Left ventricle myocardium inferior (tissue), 1 donor: ENCODE measurements at regions not wholly inside any gene's neighbourhood (a gene's known extent, or its start where the extent isn't known, plus 50 kb on each side); places are given as distances from the start of the nearest gene placed in this dataset.

Experiments used
- DNase-seq: peaks from one replicate; pipeline ENCODE4 v3.0.0-alpha.2; 2020
- H3K27ac ChIP-seq: fragments of 200-600 bp; replicated peaks from 2 replicates; pipeline ENCODE4 v1.8.0; 2021
- H3K27me3 ChIP-seq: fragments of 200-600 bp; 2 replicates; pipeline ENCODE4 v1.8.0; 2021; ENCODE audit warnings: low read depth
- H3K36me3 ChIP-seq: fragments of 200-600 bp; 2 replicates; pipeline ENCODE4 v1.8.0; 2021
- H3K4me1 ChIP-seq: fragments of 200-600 bp; 2 replicates; pipeline ENCODE4 v1.8.0; 2021
- H3K4me3 ChIP-seq: fragments of 200-600 bp; 2 replicates; pipeline ENCODE4 v1.8.0; 2021; ENCODE audit warnings: mild to moderate bottlenecking, moderate library complexity
- H3K9me3 ChIP-seq: fragments of 200-600 bp; replicated peaks from 2 replicates; pipeline ENCODE4 v1.8.0; 2021
- intact Hi-C: fragments of 100-400 bp; cut with micrococcal nuclease; formaldehyde crosslinking; loops from one replicate; pipeline ENCODE4 v1.11.0; 2022
- TF ChIP-seq, protein P1 (sequence below): fragments of 200-600 bp; IDR thresholded peaks from 2 replicates; pipeline ENCODE4 v1.8.0; 2021; ENCODE audit warnings: antibody characterized with exemption, mild to moderate bottlenecking, borderline replicate concordance
- donor health status: DM: no; HTN: yes; CAD: no; lungs with severe emphysema.

DNA sequence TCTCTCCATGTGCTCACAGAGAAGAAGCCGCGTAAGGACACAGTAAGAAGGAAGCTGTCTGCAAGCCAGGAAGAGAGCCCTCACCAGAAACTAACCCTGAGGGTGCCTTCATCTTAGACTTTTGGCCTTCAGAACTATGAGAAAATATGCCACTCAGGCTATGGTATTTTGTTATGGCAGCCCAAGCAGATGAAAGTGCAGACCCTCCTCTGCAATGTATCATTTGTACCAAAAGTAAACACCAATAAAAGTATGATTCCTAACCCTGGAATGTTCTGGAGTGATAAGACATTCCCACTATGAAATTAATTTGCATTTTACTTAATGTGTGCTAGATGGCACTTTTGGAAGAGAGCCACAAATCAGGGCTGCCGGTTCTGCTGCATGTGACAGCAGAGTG lies 594.3 kb downstream of the UTRN start:
- Histone ChIP-seq H3K27me3 (peaks cover 10% of the 10 kb centered on the region), H3K4me1 (no peaks in the 10 kb centered on the region), H3K4me3 (no peak overlapping the region), H3K9me3 (peaks cover 3% of the 10 kb centered on the region), H3K36me3 (no peaks in the 10 kb centered on the region), H3K27ac (no peak overlapping the region)
- DNase-seq: no peak
- intact Hi-C loops: no loop called here
- TF ChIP-seq, protein P1, sequence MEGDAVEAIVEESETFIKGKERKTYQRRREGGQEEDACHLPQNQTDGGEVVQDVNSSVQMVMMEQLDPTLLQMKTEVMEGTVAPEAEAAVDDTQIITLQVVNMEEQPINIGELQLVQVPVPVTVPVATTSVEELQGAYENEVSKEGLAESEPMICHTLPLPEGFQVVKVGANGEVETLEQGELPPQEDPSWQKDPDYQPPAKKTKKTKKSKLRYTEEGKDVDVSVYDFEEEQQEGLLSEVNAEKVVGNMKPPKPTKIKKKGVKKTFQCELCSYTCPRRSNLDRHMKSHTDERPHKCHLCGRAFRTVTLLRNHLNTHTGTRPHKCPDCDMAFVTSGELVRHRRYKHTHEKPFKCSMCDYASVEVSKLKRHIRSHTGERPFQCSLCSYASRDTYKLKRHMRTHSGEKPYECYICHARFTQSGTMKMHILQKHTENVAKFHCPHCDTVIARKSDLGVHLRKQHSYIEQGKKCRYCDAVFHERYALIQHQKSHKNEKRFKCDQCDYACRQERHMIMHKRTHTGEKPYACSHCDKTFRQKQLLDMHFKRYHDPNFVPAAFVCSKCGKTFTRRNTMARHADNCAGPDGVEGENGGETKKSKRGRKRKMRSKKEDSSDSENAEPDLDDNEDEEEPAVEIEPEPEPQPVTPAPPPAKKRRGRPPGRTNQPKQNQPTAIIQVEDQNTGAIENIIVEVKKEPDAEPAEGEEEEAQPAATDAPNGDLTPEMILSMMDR: no peak

DNA sequence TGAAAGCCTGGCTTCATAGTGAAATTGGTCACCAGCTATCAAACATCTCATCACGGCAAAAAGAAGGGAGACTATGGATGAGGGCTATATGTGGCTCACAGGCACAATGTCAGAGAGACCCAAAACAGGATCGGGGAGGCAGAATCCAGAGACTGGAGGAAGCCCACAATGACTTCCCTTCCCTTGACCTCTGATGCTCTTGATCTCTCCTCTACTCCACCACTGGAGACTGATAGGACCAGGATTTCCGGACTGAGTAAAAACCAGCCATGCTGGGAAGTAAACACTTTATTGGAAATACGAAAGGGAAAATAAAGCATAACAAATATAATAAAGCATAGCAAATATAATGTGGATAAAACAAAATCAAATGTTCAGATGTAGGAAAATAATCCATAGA lies 597.3 kb downstream of the UTRN start:
- no peak for DNase-seq
- TF ChIP-seq, protein P1: no peak

DNA sequence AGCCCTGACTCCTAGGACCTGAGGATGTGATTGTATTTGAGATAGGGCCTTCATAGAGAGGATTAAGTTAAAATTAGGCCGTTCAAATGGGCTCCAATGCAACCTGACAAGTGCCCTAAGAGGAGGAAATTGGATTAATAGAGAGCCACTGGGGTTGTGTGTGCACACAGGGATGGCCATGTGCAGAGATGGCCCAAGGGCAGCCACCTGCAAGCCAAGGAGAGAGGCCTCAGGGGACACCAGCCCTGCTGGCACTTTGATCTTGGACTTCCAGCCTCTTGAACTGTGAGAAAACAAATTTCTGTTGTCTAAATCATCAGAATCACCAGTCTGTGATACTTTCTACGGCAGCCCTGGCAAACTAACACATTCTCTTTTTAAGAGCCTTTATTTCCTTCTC lies 598.8 kb downstream of the UTRN start:
- H3K4me1 ChIP-seq: no peaks in the 10 kb centered on the region
- no peaks in the 10 kb centered on the region for H3K36me3 ChIP-seq
- H3K4me3 ChIP-seq: no peak overlapping the region
- H3K27me3 ChIP-seq: peaks cover under 1% of the 10 kb centered on the region
- intact Hi-C loops: no loop called here
- peaks cover 3% of the 10 kb centered on the region for H3K9me3 ChIP-seq
- H3K27ac ChIP-seq: no peak overlapping the region
- TF ChIP-seq, protein P1: no peak
- DNase-seq: no peak

More for the DNA sequence above, 597.3 kb downstream of the UTRN start:
- Histone ChIP-seq H3K4me1 (no peaks in the 10 kb centered on the region), H3K27me3 (peaks cover 10% of the 10 kb centered on the region), H3K36me3 (no peaks in the 10 kb centered on the region), H3K9me3 (peaks cover 3% of the 10 kb centered on the region), H3K27ac (no peak overlapping the region), H3K4me3 (no peak overlapping the region)
- intact Hi-C loops: no loop called here

DNA sequence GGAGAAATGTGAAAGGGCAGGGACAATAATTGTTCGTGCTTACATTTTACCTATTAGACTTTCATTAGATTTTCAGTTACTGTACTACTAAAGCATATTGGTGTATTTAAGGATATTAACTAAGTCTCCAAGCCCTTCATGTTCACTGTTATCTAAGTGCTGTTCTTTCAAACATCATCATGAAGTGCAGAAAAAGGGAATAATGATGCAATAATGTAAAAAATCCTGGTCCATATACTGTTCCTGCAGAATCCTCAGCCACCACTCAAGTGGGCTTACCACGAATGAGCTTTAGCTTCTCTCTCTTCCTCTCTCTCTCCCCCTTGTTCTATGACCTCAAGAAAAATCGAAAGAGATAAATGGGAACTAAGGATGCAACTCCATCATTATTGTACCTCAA lies 600.7 kb downstream of the UTRN start:
- no peak overlapping the region for H3K27ac ChIP-seq
- TF ChIP-seq, protein P1: no peak

DNA sequence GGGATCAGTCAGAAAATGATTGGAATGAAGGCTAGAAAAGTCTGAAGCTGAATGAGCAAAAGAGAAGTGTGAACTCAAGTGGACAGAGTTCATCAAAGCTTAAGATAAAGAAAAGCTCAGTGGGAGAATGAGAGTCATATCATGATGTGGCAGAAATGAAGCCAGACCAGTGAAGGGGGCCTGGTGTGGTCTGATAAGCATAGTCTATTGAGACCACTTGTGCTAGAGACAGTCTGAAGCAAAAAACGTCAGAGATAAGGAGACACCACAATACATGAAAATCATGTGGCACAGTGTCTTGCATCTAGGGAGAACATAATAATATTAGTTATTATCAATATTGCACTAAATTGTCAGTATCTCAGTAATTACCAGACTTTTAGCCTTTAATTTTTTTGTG lies 601.5 kb downstream of the UTRN start:
- no peak overlapping the region for H3K27ac ChIP-seq
- no peaks in the 10 kb centered on the region for H3K4me1 ChIP-seq
- H3K36me3 ChIP-seq: no peaks in the 10 kb centered on the region
- TF ChIP-seq, protein P1: no peak
- H3K4me3 ChIP-seq: no peak overlapping the region
- H3K27me3 ChIP-seq: no peaks in the 10 kb centered on the region
- peaks cover 3% of the 10 kb centered on the region for H3K9me3 ChIP-seq
- DNase-seq: no peak
- intact Hi-C loops: no loop called here

More for the DNA sequence above, 600.7 kb downstream of the UTRN start:
- no peak for DNase-seq
- no peak overlapping the region for H3K4me3 ChIP-seq
- no peaks in the 10 kb centered on the region for H3K27me3 ChIP-seq
- intact Hi-C loops: no loop called here
- no peaks in the 10 kb centered on the region for H3K4me1 ChIP-seq
- peaks cover 3% of the 10 kb centered on the region for H3K9me3 ChIP-seq
- H3K36me3 ChIP-seq: no peaks in the 10 kb centered on the region

DNA sequence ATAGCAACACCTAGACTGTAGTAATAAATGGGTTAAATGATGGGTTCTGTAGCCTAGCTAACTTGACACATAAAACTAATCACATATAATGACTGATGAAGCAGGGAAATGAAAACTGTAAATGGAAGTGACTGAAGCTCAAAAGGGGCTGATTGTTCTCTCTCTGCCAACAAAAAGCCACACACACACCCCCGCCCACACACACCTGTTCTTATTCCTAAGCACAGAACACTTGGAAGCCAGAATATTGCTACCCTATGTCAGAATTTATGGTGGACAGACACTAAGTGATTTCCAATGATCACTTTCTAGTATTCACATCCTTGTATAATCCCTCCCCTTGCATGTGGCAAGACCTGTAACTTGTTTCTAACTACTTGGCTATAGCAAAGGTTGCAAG lies 603.5 kb downstream of the UTRN start:
- DNase-seq: no peak
- Histone ChIP-seq H3K4me1 (no peaks in the 10 kb centered on the region), H3K36me3 (no peaks in the 10 kb centered on the region), H3K9me3 (peaks cover 3% of the 10 kb centered on the region), H3K4me3 (no peak overlapping the region), H3K27me3 (no peaks in the 10 kb centered on the region), H3K27ac (no peak overlapping the region)
- intact Hi-C loops: no loop called here
- TF ChIP-seq, protein P1: no peak
